ENCODE measurements at regions not wholly inside any gene's neighbourhood (a gene's known extent, or its start where the extent isn't known, plus 50 kb on each side); places are given as distances from the start of the nearest gene placed in this dataset.
A peak's percentile ranks its signal among the peaks of the same experiment; 100 is the strongest.

GRCh38 chr4:74544655-74545361, 99.9 kb downstream of the AREG start:
- DNase-seq (ENCODE audit: low read depth): no peak

GRCh38 chr4:74545448-74545847, 100.5 kb downstream of the AREG start:
- no peak overlapping the region for H3K4me3 ChIP-seq (ENCODE audit: low read depth, low read length)
- TF ChIP-seq CTCF (conservative IDR thresholded peaks at IDR 0.05; ENCODE audit: low read depth, low read length): no peak
- DNase-seq (ENCODE audit: low read depth): no peak

More at GRCh38 chr4:74544655-74545361, 99.9 kb downstream of the AREG start:
- TF ChIP-seq CTCF (conservative IDR thresholded peaks at IDR 0.05; ENCODE audit: low read depth, low read length): no peak
- H3K4me3 ChIP-seq (ENCODE audit: low read depth, low read length): no peak overlapping the region

- TF ChIP-seq CTCF (conservative IDR thresholded peaks at IDR 0.05; ENCODE audit: low read depth, low read length): no peak
- DNase-seq (ENCODE audit: low read depth): peak; percentile 88
- H3K4me3 ChIP-seq (ENCODE audit: low read depth, low read length): no peak overlapping the region
These were observed 101.1 kb downstream of the AREG start for GRCh38 chr4:74546057-74546456.

- no peak overlapping the region for H3K4me3 ChIP-seq (ENCODE audit: low read depth, low read length)
- no peak for DNase-seq (ENCODE audit: low read depth)
- TF ChIP-seq CTCF (conservative IDR thresholded peaks at IDR 0.05; ENCODE audit: low read depth, low read length): no peak
These were observed 102.1 kb downstream of the AREG start for GRCh38 chr4:74547042-74547441.

- no peak overlapping the region for H3K4me3 ChIP-seq (ENCODE audit: low read depth, low read length)
- no peak for TF ChIP-seq CTCF (conservative IDR thresholded peaks at IDR 0.05; ENCODE audit: low read depth, low read length)
- DNase-seq (ENCODE audit: low read depth): no peak
These were observed 103.6 kb downstream of the AREG start for GRCh38 chr4:74548561-74548960.

- no peak for DNase-seq (ENCODE audit: low read depth)
- no peak for TF ChIP-seq CTCF (conservative IDR thresholded peaks at IDR 0.05; ENCODE audit: low read depth, low read length)
- no peak overlapping the region for H3K4me3 ChIP-seq (ENCODE audit: low read depth, low read length)
These were observed 105.0 kb downstream of the AREG start for GRCh38 chr4:74549936-74550335.

GRCh38 chr4:74555231-74555630, 110.3 kb downstream of the AREG start:
- no peak for TF ChIP-seq CTCF (conservative IDR thresholded peaks at IDR 0.05; ENCODE audit: low read depth, low read length)
- DNase-seq (ENCODE audit: low read depth): peak; percentile 79

More at GRCh38 chr4:74555231-74555630, 110.3 kb downstream of the AREG start:
- no peak overlapping the region for H3K4me3 ChIP-seq (ENCODE audit: low read depth, low read length)
